ENCODE measurements at regions not wholly inside any gene's neighbourhood (a gene's known extent, or its start where the extent isn't known, plus 50 kb on each side); places are given as distances from the start of the nearest gene placed in this dataset.

DNA sequence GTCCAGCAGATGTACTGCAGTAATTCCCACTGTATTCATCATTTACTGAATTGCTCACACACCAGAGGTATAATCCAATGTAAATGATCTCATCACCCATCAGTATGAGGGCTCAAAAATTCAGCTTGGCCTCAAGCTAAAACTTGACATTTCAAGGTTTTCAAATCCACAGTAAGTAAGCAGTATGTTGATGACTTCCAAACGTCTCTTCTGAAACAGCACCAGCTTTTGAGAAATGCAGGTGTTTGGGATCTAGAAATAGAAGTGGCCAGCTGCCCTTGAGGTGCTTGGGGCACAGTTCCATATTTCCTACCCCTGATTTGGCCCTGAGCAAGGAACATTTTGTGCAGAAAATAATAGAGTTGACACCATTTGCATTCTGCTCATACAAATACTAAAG lies 388.0 kb upstream of the TUSC1 start:
- DNase-seq (ENCODE audit: low read depth), result no peak
- TF ChIP-seq, protein P1, sequence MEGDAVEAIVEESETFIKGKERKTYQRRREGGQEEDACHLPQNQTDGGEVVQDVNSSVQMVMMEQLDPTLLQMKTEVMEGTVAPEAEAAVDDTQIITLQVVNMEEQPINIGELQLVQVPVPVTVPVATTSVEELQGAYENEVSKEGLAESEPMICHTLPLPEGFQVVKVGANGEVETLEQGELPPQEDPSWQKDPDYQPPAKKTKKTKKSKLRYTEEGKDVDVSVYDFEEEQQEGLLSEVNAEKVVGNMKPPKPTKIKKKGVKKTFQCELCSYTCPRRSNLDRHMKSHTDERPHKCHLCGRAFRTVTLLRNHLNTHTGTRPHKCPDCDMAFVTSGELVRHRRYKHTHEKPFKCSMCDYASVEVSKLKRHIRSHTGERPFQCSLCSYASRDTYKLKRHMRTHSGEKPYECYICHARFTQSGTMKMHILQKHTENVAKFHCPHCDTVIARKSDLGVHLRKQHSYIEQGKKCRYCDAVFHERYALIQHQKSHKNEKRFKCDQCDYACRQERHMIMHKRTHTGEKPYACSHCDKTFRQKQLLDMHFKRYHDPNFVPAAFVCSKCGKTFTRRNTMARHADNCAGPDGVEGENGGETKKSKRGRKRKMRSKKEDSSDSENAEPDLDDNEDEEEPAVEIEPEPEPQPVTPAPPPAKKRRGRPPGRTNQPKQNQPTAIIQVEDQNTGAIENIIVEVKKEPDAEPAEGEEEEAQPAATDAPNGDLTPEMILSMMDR (IDR thresholded peaks at IDR 0.05; ENCODE audit: insufficient read depth, low read depth, low read length, missing control alignments), result no peak
- H3K4me3 ChIP-seq (ENCODE audit: low read depth, low read length), result no peak overlapping the region

DNA sequence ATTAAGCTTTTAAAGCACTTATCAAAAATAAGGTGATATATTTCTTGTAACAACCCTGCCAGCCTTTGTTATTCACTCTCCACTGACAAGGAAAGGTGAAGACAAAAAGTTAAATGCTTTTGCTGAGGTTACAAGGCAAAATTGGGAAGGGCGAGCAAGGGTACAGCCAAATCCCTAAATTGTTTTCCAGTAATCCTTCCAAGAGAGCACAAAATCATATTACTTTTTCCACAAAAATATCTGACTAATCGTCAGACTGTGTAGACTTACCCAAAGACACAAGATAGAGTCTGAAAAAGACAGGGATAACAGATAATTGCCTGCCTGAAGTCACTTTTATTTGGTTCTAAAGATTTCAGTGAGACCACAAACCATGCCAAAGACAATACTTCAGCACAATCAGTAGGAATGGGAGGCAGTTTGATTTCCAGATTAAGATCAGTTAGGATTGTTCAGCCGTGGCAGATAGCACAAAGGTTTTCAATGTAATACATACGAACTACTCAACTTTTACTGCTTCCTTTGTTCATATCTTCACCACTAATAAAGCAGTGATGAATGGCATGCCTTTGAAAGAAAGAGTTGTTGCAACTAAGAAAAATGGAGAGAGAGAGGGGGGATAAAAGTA lies 383.8 kb upstream of the TUSC1 start:
- DNase-seq (ENCODE audit: low read depth), result no peak
- TF ChIP-seq, protein P1 (IDR thresholded peaks at IDR 0.05; ENCODE audit: insufficient read depth, low read depth, low read length, missing control alignments), result no peak
- H3K4me3 ChIP-seq (ENCODE audit: low read depth, low read length), result no peak overlapping the region

DNA sequence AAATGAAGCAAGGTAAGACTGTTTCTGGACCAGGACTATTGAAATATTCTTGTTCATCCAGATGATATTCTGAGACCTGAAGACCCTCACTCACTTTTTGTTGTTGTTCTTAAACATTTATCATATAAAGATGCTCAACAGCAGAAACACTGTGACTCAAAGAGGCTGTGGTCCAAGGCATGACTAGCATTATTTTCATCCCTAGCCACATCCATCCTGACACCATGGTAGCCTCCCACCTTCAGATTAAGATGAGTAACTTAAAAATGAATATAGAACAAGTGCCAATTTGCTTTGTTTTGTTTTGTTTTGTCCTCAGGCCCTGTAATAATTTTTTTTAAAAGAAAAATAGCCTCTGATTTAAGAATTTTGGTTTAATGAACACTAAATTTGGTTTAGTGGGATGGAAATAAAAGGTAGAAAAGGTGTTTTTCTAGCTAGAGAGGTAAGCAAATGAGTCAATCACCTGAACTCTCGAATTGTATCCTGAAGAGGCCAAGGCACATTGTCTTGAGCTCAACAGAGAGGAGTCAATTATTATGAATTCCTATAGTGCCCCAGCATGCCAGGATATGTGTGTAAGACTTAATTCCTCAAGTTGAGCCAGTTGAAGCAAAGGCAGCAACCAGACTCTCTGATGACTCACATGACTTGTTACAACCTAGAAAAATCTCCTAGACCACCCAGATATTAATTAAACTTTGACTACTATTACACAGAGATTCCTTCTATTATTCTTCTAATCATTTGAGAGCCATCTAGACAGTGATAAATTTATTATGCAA lies 380.1 kb upstream of the TUSC1 start:
- no peak overlapping the region for H3K4me3 ChIP-seq (ENCODE audit: low read depth, low read length)
- TF ChIP-seq, protein P1 (IDR thresholded peaks at IDR 0.05; ENCODE audit: insufficient read depth, low read depth, low read length, missing control alignments), result no peak

DNA sequence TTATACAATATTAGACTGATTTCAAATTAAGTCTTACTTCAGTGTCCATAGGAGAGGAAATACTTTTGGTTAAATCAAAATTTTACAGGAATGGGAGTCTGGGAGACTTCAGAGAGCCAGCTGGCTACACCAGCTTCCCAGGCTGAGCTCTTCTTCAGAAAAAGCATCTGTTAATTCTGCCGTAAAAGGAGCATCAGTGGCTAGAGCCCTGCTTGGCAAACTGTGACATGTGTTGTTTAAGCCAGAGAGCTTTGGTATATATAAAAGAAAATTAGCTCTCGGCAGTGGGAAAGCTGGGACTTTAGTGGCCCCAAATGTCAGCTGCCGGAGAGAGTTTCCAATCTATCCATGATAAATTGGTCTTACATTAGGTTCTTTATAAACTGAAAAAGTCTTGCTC lies 378.8 kb upstream of the TUSC1 start:
- TF ChIP-seq, protein P1 (IDR thresholded peaks at IDR 0.05; ENCODE audit: insufficient read depth, low read depth, low read length, missing control alignments), result no peak
- H3K4me3 ChIP-seq (ENCODE audit: low read depth, low read length), result no peak overlapping the region
- no peak for DNase-seq (ENCODE audit: low read depth)

More for the DNA sequence above, 380.1 kb upstream of the TUSC1 start:
- no peak for DNase-seq (ENCODE audit: low read depth)

DNA sequence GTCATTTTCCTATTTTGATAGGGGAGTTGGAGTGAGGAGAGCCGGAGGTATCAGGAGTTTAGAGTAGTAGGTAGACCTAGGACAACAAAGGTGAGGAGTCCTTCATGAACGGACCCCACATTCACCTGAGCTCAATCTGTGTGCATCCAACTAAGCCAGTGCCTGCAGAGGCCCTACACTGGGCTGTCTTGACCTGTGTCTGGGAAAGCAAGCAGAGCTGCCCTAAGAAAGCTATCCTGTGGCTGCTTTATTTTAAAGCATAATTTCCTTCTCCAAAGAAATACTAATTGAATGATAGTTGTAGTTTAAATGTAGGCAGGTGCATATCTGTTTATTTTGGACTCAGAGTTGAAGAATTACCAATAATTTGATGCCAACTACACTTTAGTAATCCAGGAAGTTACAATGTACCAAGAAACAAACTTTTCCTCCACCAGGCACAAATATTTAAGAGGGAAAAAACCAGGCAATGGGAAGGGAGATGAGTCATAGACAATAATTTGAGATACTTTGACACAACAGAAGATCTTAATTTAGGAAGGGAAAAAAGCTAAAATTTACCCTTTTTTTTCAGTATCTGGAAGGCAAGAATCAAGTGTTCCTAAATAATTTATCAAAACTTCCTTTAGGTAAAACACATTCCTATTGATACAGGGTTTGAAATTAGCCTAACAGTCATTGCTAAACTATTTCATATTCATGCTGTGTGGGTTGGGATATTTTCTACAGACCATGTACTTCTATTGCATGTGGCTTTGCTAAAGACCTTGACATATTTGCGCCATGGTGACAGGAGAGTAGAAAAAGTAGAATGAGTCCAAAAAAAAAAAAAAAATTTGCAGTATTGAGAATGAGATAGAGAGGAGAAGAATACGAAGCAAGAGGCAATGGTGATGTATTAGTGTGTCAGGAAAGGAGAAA lies 376.6 kb upstream of the TUSC1 start:
- H3K4me3 ChIP-seq (ENCODE audit: low read depth, low read length), result no peak overlapping the region
- DNase-seq (ENCODE audit: low read depth), result no peak
- TF ChIP-seq, protein P1 (IDR thresholded peaks at IDR 0.05; ENCODE audit: insufficient read depth, low read depth, low read length, missing control alignments), result no peak

DNA sequence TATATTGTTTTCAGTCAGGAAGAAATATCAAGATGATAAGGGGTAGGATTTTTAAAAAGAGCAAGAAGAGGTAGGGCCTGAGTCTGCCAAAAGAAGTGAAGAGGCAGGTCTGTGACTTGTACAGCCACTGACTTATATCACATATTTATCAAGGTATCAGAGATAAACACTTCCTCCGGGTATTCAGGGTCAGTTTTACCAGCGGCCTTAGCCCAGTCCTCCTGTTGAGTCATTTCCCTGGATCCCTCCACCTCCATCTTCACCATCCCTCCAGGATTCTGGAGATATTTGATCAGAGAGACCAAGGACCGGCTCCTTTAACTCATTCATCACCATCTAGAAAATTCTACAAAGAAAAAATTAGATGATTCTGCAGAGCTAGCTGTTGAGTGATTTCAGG lies 375.7 kb upstream of the TUSC1 start:
- TF ChIP-seq, protein P1 (IDR thresholded peaks at IDR 0.05; ENCODE audit: insufficient read depth, low read depth, low read length, missing control alignments), result no peak
- DNase-seq (ENCODE audit: low read depth), result no peak
- no peak overlapping the region for H3K4me3 ChIP-seq (ENCODE audit: low read depth, low read length)

Measured in GM12865 (cell line).